GM12874 (cell line): ENCODE measurements at regions not wholly inside any gene's neighbourhood (a gene's known extent, or its start where the extent isn't known, plus 50 kb on each side); places are given as distances from the start of the nearest gene placed in this dataset.
A peak's percentile ranks its signal among the peaks of the same experiment; 100 is the strongest.

Source experiments
- CTCF ChIP-seq: IDR thresholded peaks from 2 replicates; pipeline ENCODE4 v1.5.1; 2011; ENCODE audit warnings: low read depth, mild to moderate bottlenecking, control low read depth, low read length, moderate library complexity; ENCODE audit not compliant: insufficient read depth

- no peak for TF ChIP-seq CTCF
These were observed 372.3 kb upstream of the F9 start for GRCh38 chrX:139158256-139158655.

- TF ChIP-seq CTCF: no peak
These were observed 374.2 kb upstream of the F9 start for GRCh38 chrX:139156356-139156755.

- TF ChIP-seq CTCF: no peak
These were observed 389.2 kb upstream of the F9 start for GRCh38 chrX:139141370-139141769.

GRCh38 chrX:139134316-139134715 lies 396.2 kb upstream of the F9 start:
- no peak for TF ChIP-seq CTCF

GRCh38 chrX:139126493-139126892 lies 404.0 kb upstream of the F9 start:
- peak; percentile 32; the same call in 1 of the 2 replicates for TF ChIP-seq CTCF

GRCh38 chrX:139125916-139126315 lies 404.6 kb upstream of the F9 start:
- TF ChIP-seq CTCF: no peak

- TF ChIP-seq CTCF: no peak
These were observed 408.8 kb upstream of the F9 start for GRCh38 chrX:139121616-139122286.

GRCh38 chrX:139120760-139121159 lies 409.2 kb upstream of the FGF13 start:
- no peak for TF ChIP-seq CTCF
